ENCODE measurements at regions not wholly inside any gene's neighbourhood (a gene's known extent, or its start where the extent isn't known, plus 50 kb on each side); places are given as distances from the start of the nearest gene placed in this dataset.
A peak's percentile ranks its signal among the peaks of the same experiment; 100 is the strongest.
"Not testable (repeated sequence)": the region's sequence is repeated elsewhere in the genome, so short reads cannot be mapped to it uniquely, and the experiment has no call there.

DNA sequence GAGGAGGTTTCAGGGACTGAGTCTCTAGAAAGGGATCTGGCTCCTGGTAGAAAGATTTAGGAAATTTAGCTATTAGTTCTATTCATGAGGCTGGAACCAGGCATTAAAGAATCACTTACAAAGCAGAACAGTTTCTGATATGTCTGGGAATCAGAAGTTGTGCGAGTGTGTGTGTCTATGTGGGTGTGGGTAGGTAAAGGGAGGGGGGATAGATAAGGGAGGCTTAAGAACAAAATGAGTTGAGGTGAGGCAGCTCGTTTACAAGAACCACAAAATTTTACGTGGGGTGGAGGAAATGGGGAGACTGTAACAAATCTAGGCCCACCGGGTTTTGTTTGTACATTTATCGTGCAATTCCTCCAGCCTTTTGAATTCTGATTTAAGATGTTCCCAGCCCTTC is 90.7 kb downstream of the SAMD9 start:
- no peak overlapping the region for H3K27ac ChIP-seq
- TF ChIP-seq, protein P1, sequence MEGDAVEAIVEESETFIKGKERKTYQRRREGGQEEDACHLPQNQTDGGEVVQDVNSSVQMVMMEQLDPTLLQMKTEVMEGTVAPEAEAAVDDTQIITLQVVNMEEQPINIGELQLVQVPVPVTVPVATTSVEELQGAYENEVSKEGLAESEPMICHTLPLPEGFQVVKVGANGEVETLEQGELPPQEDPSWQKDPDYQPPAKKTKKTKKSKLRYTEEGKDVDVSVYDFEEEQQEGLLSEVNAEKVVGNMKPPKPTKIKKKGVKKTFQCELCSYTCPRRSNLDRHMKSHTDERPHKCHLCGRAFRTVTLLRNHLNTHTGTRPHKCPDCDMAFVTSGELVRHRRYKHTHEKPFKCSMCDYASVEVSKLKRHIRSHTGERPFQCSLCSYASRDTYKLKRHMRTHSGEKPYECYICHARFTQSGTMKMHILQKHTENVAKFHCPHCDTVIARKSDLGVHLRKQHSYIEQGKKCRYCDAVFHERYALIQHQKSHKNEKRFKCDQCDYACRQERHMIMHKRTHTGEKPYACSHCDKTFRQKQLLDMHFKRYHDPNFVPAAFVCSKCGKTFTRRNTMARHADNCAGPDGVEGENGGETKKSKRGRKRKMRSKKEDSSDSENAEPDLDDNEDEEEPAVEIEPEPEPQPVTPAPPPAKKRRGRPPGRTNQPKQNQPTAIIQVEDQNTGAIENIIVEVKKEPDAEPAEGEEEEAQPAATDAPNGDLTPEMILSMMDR (conservative IDR thresholded peaks at IDR 0.05) = no peak
- TF ChIP-seq ZFX (IDR thresholded peaks at IDR 0.05) = no peak

DNA sequence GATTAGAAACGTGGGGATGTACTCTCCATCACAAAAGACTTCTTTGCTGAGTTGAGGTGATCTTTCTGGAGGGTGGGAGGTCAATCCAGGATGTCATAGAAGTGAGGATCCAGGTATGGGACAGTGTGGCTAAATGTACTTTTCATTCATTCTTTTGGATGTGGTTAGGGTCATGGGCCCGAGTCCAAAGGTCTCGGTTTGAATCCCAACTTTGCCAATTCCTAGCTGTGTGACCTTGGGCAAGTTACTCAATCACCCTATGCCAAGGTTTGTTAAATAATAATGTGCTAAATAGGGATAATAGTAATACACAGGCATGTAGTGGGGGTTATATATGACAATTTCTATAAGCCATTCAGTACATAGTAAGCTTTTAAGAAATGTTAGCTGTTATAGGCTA is 91.4 kb downstream of the SAMD9 start:
- no peak for TF ChIP-seq ZFX (IDR thresholded peaks at IDR 0.05)
- TF ChIP-seq, protein P1 (conservative IDR thresholded peaks at IDR 0.05) = no peak
- H3K27ac ChIP-seq = no peak overlapping the region

DNA sequence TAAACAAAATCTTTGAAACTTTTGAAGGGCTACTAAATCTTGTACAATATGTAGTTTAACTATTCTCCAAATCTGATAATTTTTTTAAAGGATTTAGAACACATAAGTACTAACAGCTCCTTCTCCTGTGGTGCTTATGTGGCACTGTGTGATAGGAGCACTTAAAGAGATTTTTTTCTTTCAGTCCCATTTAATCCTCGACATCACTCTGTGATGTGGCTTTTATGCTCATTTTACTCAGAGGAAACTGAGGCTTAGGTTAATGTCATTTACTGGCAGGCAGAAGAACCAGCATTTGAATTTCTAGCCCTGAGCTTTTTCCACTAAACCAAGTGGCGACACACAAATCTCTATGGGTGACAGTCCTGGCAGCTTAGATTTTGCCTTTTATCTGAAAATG is 92.4 kb downstream of the SAMD9 start:
- no peak overlapping the region for H3K27ac ChIP-seq
- TF ChIP-seq ZFX (IDR thresholded peaks at IDR 0.05) = no peak
- TF ChIP-seq, protein P1 (conservative IDR thresholded peaks at IDR 0.05) = no peak

DNA sequence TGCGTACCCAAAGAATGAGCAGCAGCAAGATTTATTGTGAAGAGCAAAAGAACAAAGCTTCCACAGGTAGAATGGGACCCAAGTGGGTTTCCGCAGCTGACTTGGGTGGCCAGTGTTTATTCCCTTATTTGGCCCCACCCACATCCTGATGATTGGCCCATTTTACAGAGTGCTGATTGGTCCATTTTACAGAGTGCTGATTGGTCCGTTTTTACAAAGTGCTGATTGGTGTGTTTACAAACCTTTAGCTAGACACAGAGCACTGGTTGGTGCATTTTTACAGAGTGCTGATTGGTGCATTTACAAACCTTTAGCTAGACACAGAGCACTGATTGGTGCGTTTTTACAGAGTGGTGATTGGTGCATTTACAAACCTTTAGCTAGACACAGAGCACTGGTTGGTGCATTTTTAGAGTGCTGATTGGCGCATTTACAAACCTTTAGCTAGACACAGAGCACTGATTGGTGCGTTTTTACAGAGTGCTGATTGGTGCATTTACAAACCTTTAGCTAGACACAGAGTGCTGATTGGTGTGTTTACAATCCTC is 94.8 kb downstream of the SAMD9 start:
- H3K27ac ChIP-seq = not testable (repeated sequence)

DNA sequence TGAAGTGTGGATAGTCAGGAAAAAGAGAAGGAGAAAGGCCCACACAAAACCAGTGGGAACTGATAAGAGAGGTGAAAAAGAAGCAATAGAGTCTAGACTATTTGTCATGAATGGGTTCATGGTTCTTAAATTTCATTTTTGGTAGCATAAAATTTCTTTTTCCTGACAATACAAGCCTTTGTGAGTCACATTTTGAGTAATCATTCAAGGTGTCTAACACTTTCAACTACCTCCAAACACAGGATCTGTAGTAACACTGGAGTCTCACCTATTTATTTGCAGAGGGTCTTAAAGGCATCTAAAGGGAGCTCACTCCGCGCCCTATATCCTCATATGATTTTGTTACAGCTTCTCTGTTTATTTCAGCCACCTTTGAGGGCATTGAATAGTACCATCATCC is 96.0 kb downstream of the SAMD9 start:
- H3K27ac ChIP-seq = no peak overlapping the region

DNA sequence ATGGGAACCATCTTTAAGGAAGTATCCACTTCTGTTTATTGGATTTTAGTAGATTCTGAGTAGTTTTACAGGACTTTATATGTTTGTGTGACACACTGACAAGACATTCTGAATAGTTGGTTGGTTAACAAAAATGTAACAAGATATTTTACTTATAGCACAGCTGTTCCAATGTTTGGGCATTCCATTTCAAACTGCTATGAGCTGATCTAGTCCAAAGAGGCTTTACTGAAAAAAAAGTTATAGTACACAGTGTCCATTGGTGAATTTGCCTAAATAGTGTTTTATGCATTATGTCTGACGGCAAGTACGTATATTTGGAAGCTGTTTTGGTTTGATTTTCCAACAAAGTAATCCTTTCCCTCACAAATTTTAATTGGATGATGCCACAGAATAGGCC is 99.1 kb downstream of the SAMD9 start:
- no peak overlapping the region for H3K27ac ChIP-seq
- no peak for TF ChIP-seq ZFX (IDR thresholded peaks at IDR 0.05)
- TF ChIP-seq, protein P1 (conservative IDR thresholded peaks at IDR 0.05) = no peak

More for the DNA sequence above, 96.0 kb downstream of the SAMD9 start:
- TF ChIP-seq ZFX (IDR thresholded peaks at IDR 0.05) = no peak
- TF ChIP-seq, protein P1 (conservative IDR thresholded peaks at IDR 0.05) = no peak

DNA sequence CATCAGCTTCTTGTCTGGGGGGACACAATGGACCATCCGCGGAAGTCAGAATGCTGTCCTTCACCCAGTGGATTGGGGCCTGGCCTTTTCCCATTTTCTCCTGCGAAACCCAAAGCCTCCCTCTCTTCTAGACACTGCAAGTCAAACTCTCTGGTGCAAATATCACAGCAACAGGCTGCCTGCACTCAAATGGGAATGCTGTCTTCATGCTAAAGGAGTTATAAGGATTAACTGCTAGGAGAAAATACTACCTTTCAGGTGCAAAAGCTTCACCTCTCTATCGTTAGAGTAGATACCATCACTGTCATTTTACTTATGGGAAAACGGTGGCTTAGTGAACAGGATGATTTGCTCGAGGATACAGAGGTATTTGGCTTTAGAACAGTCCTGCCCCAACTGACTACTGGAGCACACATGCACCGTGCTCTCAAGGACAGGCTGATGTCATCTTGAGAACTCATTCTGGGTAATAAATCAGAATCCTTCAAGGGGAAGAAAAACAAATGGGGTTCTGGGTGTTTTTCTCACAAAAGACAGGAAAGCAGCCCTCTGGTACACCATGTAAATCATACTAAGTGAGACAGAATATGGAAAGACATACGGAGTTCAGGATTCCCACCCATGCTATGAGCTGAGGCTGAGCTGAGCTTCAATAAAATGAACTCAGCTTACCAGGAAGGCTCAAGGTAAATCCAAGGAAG is 100.9 kb downstream of the SAMD9 start:
- no peak for TF ChIP-seq ZFX (IDR thresholded peaks at IDR 0.05)
- peak overlapping the region; percentile 35; the same call in 1 of the 2 replicates for H3K27ac ChIP-seq

DNA sequence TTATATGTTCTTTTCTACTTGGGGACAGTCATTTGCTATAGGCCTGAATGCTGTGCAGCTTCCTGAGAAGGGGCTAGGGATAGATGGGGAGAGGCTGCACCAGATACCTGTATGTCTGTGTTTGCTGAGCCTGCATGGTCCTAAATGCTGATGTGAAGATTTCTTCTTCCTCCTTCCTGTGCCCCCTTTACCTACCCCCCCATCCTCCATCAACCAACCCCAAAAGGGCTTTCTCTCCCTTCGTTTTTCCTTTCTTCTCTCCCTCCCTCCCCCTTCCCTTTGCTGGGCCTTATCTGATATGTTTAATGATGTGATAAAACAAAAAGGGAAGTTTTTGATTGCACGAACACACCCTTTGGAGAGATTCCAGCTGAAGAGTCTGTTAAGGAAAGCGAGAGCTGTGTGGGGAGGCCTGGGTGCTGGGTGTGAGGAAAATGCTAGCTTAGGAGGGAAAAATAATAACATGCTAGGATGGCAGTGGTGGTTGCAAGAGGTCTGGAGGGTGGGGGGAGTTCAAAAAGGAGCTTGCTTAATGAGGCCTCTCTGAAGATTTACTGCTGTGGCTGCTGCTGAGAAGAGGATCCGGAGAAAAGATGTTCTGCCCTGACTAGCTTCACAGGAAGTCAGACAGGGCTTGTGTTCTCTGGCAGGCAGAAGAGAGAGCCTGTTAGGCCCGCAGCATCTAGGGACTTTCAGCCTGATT is 101.8 kb downstream of the SAMD9 start:
- peak overlapping the region; percentile 35; the same call in 1 of the 2 replicates for H3K27ac ChIP-seq
- TF ChIP-seq, protein P1 (conservative IDR thresholded peaks at IDR 0.05) = no peak
- TF ChIP-seq ZFX (IDR thresholded peaks at IDR 0.05) = no peak; the same call in 1 of the 2 replicates
